GM19025 (cell line): ENCODE measurements at regions not wholly inside any gene's neighbourhood (a gene's known extent, or its start where the extent isn't known, plus 50 kb on each side); places are given as distances from the start of the nearest gene placed in this dataset.

Experiments used
- ATAC-seq: cut with Tn5 transposase; IDR thresholded peaks from one replicate; pipeline ENCODE4 v1.9.1; 2021; ENCODE audit warnings: mild to moderate bottlenecking, low read depth, moderate library complexity; ENCODE audit not compliant: unreplicated experiment

DNA sequence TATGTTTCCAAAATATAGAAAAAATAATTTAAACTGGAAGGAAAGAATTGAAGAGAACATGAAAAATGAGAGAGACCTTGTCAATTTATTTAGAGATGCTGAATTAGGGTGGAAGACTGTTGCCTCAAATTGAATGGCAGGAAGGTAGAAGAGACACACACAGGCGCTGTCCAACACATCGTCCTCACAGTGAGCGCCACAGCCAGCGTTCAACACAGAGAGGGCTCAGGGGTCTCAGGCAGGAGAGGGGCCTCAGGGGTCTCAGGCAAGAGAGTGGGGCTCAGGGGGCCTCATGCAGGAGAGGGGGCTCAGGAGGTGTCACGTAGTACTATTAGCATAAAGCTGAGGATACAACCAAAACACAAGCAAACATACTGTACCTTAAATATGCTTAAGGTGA lies 65.7 kb downstream of the TMEM18 start:
- ATAC-seq = no peak

DNA sequence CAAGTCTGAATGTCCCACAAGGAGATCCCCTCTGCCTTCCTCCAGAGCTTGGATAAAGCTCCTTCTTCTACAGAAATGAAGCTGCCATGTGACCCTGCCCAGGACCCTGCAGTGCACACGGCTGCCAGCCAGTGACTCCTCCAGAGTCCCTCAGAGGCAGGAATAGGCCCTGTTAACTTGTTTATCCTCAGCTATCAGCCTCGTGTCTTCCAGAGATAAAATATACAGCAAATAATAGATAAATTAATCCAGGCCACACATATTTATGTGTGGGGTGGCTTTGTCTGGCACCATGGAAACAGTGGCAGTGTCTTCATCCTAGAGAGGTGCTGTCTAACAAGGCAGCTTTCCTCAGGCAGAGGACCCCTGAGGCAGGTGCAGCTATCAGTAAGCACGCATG lies 66.7 kb downstream of the TMEM18 start:
- ATAC-seq = no peak

DNA sequence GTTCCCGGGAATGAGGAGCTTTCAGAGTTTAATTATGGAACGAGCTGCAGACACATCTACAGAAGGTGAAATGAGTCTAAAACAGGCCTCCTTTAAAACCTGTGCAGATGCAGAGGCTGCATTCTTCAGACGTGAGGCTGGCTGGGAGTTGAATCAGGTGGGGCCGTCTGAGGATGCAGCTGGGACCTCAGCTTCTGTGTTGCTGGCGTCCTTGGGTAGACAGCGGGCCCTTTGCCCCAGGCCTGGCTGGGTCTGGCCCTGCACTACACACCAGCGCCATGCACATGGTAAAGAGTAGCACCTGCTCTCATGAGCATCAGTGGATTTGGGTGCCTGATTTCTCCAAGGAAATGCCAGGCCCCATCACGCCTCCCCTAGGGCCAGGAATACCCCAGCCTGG lies 67.3 kb downstream of the TMEM18 start:
- no peak for ATAC-seq

DNA sequence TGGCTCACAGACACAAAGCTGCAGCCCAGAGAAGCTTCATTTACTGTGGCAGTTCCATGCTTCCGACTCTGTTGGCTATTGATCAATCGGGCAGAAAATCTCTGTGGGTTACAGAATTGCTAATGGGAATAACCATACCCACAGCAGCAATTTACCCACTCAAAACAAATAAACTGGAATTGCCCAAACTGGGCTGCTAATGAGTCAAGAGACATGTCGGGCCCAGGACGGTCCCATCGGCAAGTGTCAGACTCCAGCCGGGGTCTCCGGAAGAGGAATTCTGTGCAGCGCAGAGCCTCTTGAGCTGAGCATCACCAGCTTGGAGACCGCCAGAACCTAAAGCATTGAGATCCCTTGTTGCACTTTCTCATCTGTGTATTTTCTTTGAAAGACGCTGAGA lies 67.8 kb downstream of the TMEM18 start:
- ATAC-seq = no peak

DNA sequence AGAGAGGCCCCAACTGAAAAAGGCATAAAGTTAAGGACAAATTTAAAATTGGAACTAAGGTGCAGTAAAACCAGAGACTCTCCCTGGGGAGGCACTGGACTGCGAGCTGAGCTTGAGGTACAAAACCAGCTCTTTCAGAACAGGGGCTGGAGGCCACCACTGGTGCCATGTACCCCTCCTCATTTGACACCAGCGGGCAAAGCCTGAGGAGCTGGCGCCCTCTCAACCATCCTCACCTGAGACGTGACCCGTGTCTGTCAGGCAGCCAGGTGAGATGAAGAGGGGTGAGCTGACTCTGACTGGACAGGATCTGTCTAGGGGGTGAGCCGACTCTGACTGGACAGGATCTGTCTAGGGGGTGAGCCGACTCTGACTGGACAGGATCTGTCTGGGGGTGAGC lies 68.5 kb downstream of the TMEM18 start:
- ATAC-seq = no peak

DNA sequence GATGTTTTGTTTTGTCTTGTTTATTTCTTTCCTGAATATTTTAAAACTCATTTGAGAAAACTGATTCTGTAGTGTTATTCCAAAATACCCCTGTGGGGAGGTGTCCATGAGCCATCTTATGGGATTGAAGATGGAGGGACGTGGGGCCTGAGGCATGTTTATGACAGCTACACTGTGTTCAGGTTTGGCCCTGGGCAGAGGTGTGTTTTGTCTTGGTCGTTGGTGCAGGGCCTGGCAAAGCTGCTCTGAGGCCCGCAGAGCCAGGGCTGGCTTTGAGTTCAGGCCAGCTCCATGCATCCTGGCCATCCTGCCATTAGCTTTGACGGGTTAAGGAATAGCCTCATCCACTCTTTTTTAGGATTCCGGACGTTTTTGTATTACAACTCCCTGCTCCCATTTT lies 68.9 kb downstream of the TMEM18 start:
- no peak for ATAC-seq

DNA sequence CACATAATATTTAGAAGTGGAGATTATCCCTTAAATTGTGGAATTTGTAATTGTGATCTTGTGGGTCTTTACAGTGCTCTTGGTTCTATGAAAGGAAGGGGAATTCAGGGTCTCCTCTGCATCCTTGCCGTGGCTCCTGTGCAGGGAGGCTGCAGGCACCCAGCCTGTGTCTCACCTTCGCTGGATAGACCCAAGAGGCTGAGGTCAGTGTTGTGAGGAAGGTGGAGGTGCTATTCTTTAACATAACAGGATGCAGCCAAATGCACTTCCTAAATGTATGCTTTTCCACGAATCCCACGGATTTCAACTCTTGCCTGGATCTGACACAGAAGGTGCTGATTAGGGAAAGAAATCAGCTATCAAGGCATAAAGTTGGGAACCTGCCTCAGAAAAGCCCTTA lies 69.5 kb downstream of the TMEM18 start:
- no peak for ATAC-seq

DNA sequence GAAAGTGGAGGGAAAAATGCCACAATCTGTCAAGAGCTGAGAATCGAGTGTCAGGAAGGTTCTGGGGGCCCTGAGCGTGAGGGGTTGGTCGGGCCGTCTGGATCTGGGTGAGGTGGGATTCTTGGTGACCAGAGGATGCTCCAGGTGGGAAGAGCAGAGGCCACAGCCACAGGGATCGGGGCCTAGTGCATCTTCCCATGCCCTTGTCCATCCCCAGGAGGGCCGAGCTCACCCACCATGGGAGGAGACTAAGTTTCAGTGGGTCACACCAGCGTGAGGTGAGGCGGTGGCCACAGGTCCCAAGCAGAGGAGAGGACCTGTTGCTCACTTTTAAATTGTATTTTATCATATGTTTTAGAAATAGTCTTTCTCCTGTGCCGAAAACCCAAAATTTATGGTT lies 70.0 kb downstream of the TMEM18 start:
- ATAC-seq = no peak

DNA sequence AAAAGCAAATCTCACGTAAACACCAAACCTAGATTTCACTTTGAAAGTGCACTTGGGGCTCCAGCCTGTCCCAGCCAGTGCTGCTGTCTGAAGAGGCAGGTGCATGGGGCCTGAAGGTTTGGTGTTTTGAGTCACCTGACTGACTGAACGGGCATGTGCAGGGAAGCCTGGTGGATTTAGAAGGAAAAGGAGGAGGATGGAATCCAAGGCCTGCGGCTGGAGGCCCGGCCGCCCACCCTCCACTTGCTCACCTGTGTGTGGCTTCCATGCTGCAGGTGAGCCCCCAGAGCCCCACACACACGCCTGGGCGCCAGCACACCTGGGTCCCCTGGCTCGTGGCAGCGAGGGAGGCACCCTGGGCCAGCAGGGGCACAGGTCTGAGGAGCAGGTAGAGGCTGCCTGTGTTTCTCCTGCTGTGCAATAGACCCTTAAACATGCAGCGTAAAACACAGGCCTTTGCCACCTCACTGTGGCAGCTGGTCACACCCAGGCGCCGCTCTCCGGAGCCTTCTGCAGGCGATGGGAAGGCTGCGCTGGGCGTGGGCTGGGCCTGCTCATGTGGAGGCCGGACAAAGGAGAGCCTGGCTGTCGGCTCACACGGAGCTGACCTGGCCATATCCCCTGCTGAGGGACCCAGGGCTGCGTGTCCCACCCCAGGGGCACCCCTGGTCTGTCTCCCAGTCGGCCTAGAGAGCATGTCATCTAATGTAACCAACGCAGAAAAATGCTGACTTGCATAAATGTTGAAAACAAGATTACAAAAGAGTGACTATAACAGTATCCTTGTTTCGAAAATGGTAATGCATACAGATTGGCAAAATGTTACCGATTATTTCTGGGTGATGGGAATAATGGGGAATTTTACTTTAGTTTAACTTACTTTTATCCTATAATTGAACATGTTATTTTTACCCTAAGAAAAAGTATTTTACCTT lies 71.3 kb downstream of the TMEM18 start:
- no peak for ATAC-seq

DNA sequence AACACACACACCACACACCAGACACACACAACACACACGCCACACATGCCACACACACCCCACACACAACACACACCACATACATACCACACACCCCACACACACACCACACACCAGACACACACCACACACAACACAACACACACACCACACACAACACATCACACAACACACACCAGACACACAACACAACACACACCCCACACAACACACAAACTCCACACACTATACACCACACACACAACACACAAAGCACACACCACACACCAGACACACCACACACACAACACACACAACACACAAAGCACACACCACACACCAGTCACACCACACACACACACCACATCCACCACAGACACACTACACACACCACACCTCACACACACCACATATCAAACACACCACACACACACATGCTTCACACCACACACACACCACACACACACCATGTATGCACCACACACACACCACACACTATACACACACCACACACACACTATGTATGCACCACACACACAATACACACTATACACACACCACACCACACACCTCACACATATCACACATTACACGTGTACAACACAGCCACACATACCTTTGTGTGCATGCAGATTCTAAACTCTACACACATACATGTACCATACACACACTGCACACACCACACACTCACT lies 72.2 kb downstream of the TMEM18 start:
- no peak for ATAC-seq

DNA sequence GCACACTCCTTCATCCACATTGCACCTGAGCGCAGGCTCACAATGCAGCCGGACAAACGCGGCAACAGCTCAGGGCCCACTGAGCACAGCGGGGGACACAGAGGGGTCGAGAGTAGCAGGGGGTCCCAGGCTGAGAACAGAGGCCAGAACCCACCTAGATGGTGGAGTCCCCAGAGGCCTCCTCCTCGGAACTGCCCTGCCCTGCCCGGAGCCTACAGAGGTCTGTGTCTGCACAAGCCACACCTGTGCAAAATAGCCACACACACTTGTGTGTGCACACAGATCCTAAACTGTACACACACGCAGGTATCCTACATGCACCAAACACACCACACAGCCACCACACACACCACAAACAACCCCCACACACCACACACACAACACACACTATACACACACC lies 72.8 kb downstream of the TMEM18 start:
- ATAC-seq = no peak

DNA sequence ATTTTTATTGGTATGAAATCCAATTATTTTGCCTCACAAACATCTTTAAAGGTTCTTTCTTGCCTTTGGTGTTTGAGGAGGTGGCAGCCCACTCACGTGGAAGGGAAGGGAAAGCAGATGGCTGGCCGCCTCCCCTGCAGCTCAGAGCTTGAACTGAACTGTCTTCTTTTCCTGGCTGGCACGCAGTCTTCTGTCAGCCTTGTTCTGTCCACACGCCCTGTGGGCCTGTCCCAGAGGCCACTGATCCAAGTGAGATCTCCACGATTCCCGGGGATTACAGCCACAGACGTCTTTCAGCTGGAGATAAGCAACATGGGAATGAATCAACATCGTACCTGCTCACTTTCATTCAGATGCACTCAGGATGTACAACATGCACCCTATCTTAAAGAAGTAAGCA lies 73.3 kb downstream of the TMEM18 start:
- ATAC-seq = no peak

DNA sequence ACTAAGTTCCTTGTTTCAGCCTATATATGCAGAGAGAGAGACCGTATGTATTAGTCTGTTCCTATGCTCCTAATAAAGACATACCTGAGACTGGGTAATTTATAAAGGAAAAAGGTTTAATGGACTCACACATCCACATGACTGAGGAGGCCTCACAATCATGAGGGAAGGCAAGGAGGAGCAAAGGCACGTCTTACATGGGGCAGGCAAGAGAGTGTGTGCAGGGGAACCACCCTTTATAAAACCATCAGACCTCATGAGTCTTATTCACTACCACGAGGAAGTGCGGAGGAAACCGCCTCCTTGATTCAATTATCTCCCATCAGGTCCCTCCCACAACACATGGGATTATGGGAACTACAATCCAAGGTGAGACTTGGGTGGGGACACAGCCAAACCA lies 73.8 kb downstream of the TMEM18 start:
- ATAC-seq = no peak

DNA sequence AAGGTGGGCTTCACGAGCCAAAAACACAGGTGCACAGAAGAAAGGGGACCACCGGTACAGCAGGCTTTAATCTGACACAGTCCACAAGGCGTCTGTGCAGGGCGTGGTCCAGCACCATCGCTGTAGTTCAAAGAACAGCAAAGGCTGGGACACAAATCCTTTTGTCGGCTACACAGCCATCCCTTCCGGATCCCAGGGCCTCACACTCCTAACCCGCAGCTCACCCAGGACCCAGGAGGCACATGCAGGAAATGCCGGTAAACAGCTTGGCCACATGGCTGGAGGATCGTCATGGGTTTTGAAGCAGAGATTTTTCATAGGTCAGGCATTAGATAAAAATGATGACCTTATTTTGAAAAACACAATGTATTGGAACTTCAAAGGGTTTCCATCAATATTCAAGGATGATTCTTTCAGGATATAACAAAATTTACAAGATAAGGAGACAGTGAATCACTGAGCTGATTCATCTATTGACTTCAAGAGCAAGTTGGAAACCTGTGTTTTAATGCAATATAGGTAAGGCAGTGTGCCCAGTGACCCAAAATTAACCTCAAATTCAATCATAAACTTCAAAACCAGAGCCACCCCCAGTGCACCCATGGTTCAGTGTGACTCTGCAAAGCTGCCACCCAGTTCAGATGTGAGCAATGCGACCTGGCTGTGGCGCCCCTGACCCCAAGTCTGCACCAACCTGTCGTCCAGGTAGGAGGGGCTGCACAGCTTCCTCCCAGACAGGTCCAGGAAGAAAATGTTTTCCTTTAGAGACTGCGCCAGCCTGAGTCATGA lies 74.4 kb downstream of the TMEM18 start:
- ATAC-seq = no peak

DNA sequence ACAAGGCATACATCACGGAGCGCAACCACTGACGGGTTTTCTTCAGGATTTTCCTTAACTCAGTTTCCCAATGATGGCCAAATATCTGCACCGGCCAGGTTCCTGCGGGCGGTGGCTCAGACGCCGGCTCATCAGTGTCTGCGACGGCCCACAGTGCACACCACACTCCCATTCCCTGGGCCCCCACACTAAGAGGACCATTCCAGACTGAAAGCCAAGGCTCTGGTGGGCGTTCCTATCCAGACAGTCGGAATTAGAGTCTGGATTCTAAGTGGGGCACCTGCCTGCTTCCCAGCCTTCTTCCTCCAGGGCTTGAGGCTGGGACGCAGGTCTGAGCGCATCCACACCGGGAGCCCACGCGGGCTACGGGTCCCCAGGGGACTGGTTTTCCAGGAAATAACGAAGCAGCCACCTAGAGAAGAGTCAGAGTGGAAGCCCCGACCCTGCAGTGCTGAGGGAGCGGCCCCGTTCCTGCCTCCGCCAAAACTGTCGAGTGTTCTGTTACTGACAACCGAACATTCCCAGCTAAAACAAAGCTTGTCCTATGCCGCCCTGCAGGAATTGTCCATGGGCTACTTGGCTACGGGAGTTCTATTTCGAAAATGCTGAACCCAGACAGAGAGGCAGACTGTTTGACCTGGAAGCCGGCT lies 75.3 kb downstream of the TMEM18 start:
- no peak for ATAC-seq

DNA sequence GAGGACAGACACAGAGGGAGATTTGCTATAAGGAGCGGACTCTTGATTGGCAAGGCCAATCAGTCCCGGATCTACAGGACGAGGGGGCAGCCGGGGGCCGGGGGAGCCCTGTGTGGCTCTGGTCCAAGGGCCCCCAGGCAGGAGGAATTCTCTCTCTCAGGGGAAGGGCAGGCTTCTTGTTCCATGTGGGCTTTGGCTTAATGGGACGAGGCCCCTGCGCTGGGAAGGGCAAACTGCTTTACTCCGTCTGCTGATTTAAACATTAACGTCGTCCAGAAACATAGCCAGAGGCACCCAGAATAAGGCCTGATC lies 75.9 kb downstream of the TMEM18 start:
- ATAC-seq = no peak

DNA sequence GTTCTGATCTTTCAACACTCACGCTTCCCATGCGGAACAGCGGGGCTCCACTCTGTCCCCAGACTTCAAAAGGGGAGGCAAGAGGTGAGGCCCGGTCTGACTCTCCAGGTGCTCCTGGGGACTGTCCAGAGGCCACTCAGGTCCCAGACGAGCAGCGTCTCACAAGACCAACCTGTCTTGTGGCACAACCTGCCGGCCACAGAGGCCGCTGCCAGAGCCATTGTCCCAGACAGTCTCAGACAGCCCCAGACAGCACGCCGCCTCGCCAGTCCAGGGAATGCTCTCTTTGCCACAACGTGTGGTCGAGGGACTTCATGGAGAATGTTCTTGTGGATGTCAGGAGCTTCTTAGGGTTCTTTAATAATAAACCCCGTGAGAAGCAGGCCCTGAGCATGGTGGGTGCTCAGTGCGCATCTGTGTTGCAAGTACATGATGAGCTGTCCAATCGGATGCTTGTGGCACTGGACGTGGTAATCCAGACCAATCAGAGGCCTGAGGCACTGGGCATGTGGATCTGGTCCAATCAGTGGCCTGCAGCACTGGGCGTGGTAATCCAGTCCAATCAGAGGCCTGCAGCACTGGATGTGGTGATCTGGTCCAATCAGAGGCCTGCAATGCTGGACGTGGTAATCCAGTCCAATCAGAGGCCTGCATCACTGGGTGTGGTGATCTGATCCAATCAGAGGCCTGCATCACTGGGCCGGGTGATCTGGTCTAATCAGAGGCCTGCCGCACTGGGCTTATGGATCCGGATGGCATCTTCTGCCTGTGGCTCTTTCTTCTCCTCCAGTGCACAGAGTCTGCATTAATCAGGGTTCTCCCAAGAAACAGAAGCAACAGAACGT lies 76.4 kb downstream of the TMEM18 start:
- ATAC-seq = no peak

DNA sequence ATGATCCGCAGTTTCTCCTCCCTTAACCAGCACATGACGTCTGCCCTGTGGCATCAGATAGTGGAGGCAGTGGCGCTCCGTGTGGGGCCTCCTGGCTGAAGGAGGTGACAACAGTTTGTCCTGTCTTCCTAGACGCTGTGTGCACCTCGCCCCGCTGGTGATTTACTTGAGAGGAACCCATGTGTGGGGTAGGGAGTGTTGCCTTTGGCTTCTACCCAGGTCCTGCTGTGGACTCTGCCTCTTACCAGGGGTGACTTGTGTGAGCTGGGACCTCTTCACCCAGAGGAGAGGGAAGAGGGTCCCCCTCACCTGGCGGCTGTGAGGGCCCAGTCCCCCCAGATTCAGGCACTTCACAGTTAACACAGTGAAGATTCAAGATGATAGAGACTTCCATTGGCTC lies 77.6 kb downstream of the TMEM18 start:
- no peak for ATAC-seq

DNA sequence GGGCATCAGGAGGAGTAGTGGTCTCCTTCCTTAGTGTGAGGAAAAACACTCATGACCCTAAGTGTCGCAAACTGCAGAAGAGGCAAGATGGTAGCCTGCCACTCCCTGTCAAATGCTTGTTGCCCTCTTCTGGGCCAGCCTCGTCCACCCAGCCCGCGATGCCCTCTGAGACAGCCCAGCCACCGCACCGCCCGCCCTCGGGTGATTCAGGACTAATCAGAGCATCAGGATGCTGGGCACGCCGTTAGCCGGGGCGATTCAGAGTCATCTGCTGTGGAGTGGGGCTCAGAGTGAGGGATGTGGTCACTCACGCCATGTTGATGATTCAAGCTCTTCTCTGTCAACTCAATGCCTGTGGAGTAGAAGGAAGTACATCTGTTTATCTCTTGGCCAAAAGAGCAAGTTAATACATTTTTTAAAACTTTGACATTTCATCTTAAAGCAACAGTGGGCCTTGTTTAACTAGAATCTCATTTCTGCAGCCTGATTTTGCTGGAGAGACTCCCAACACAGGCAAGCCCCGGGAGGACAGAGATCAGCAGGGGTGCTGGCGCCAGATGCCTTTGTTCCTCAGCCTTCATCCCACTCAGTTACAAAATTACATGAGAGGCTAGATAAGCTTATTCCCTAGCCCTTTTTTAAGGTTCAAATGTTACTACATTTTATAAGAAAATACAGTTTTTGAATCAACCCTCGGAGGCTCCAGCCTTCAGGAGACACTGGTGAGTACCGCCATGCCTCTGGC lies 79.0 kb downstream of the TMEM18 start:
- no peak for ATAC-seq
